DND-41 (cell line): ENCODE measurements at regions not wholly inside any gene's neighbourhood (a gene's known extent, or its start where the extent isn't known, plus 50 kb on each side); places are given as distances from the start of the nearest gene placed in this dataset.

Experiments used
- EZH2 ChIP-seq: IDR thresholded peaks from 3 replicates; pipeline ENCODE4 v1.6.1; 2012; ENCODE audit warnings: borderline replicate concordance, low read depth, mild to moderate bottlenecking, moderate library complexity, low read length, inconsistent platforms; ENCODE audit not compliant: severe bottlenecking
- TF ChIP-seq, protein P1 (sequence below): IDR thresholded peaks from 2 replicates; pipeline ENCODE4 v1.5.1; 2012; ENCODE audit warnings: borderline replicate concordance, low read length, moderate library complexity, mild to moderate bottlenecking; ENCODE audit not compliant: poor library complexity, severe bottlenecking; ENCODE audit errors: extremely low read depth

- TF ChIP-seq, protein P1, sequence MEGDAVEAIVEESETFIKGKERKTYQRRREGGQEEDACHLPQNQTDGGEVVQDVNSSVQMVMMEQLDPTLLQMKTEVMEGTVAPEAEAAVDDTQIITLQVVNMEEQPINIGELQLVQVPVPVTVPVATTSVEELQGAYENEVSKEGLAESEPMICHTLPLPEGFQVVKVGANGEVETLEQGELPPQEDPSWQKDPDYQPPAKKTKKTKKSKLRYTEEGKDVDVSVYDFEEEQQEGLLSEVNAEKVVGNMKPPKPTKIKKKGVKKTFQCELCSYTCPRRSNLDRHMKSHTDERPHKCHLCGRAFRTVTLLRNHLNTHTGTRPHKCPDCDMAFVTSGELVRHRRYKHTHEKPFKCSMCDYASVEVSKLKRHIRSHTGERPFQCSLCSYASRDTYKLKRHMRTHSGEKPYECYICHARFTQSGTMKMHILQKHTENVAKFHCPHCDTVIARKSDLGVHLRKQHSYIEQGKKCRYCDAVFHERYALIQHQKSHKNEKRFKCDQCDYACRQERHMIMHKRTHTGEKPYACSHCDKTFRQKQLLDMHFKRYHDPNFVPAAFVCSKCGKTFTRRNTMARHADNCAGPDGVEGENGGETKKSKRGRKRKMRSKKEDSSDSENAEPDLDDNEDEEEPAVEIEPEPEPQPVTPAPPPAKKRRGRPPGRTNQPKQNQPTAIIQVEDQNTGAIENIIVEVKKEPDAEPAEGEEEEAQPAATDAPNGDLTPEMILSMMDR = no peak
- no peak for TF ChIP-seq EZH2
These were observed 64.3 kb downstream of the HOXA1 start for GRCh38 chr7:27031289-27032172.
